ENCODE measurements at regions not wholly inside any gene's neighbourhood (a gene's known extent, or its start where the extent isn't known, plus 50 kb on each side); places are given as distances from the start of the nearest gene placed in this dataset.
"Not testable (repeated sequence)": the region's sequence is repeated elsewhere in the genome, so short reads cannot be mapped to it uniquely, and the experiment has no call there.

GRCh38 chr10:4262870-4263600, 478.0 kb upstream of the KLF6 start:
- no peak for DNase-seq (ENCODE audit: low spot score)

- DNase-seq (ENCODE audit: low spot score): no peak
These were observed 477.4 kb upstream of the KLF6 start for GRCh38 chr10:4262449-4262848.

DNA sequence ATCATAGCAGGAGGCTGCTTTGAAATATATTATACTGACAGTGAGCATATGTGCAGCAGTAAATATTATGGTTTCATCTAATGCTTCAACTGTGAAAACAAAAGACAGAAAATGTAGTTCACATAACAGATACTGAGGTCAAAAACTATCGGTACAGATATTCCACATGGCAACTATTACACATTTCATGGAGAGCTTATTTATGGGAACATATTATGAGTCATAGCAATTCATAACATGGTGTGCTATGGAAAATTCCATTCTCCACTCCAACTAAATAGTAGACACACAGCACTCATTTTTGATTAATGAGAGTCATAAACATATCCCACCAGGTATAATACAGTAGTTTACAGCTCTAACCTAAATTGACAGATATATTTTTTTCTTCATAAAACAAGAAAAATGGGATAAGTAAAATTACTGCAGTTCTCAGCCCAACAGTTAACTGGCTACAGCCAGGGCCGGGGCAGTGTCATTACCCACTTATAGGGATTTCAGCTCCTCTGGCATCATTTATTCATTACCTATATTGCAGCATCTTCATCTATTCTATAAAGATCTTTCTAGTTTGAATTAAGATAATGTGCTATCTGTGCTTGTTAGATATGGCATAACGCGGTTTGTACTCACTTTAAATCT, 475.6 kb upstream of the KLF6 start:
- DNase-seq (ENCODE audit: low spot score): no peak

GRCh38 chr10:4257939-4258465, 473.0 kb upstream of the KLF6 start:
- DNase-seq (ENCODE audit: low spot score): no peak

GRCh38 chr10:4256971-4257370, 472.0 kb upstream of the KLF6 start:
- no peak for DNase-seq (ENCODE audit: low spot score)

DNA sequence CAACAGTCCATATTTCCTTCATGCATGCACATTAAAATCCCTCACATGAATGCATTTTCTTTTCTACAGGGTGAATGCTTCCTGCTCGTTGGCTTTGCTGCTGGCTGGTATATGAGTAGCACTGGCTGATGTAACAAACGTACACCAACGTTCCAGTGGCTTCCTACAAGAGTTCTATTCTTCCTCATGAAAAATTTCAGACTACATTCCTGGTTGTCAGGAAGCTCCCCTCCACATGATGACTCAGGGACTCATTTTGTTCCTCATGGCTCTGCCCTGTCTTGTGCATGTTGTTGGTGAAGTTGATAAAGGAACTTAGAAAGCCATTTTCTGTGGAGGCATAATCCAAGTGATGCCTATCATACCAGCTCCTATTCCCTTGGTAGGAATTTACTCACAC, 470.7 kb upstream of the KLF6 start:
- DNase-seq (ENCODE audit: low spot score): no peak

DNA sequence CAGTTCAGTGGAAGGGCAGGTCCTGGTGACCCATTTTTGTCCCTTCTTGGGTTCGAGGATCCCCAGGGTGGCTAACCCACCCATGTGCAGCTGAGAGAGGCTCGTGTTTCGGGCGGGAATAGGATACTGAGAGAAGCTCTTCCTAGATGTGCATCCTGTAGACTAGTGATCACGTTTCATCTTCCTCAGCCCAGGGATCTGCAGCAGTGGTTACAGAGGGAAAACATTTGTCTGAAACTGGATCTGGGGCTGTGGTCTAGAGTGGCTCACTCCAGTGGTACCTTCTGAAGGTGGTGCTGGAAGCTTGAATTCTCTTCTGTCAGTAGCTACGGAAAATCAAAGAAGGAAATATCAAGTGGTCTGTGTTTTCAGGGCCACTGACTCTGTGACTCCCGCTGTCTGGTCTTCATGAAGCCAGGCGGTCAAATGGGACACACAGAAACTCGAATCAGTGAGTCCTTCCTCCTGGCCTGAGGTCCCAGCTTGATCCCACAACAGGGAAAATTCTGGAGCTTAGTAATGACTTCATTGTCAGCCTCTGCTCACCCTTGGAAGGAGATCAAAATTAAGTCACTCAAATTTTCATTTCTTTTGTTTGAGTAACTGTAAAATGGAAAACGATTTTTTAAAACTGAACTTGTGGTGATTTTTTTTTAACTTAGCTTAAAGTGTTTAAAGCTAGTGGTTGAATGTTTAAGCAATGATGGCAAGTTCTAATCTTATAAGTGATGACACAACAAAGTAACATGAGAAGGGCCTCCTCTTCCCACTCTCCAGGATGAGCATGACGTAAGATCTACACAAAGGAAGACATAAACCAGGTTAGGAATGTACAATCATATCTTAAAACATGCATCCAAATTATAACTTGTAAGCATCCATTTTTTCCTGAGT, 469.3 kb upstream of the KLF6 start:
- DNase-seq (ENCODE audit: low spot score): no peak

GRCh38 chr10:4252701-4253100, 467.7 kb upstream of the KLF6 start:
- DNase-seq (ENCODE audit: low spot score): no peak

- DNase-seq (ENCODE audit: low spot score): no peak
These were observed 465.5 kb upstream of the KLF6 start for GRCh38 chr10:4250587-4250887.

- DNase-seq (ENCODE audit: low spot score): no peak
These were observed 465.0 kb upstream of the KLF6 start for GRCh38 chr10:4249841-4250586.

DNA sequence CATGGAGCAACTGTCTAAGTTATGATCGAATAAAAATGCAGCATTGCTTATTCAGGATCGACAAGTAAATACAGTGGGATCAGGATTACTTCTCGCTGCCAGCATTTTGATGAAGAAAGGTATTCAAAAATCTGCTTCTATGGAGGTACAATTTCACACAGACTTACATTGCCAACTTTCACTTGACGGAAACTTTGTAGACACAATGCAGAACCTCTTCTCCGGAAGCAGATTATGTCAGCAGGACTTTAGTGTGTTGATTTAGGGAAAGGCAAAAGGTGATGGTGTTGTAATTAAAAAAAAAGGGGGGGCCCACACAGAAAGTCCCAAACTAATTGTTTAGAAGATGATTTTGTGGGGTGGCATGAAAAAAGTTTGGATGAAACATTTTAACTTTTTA, 462.4 kb upstream of the KLF6 start:
- no peak for DNase-seq (ENCODE audit: low spot score)

DNA sequence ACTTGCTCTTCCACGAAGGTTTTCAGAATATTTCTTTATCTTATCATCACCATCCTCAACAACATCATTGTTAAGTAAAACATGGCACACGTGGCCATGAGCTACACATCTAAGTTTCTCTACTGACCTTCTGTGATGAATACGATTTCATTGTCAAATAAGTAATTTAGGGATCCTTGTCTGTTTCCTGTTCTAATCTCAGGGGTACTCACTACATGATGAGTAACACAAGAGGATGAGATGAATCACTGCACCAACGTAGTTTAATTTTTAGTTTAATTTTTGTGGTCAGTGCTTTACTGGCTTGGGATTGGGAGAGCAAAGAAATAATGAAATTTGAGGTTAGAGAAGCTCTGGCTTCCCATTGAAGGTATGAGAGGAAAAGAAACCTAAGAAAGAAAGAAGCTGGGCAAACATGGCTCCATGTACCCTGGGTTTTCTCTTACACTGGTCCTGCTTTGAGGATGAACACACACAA, 461.9 kb upstream of the KLF6 start:
- no peak for DNase-seq (ENCODE audit: low spot score)

DNA sequence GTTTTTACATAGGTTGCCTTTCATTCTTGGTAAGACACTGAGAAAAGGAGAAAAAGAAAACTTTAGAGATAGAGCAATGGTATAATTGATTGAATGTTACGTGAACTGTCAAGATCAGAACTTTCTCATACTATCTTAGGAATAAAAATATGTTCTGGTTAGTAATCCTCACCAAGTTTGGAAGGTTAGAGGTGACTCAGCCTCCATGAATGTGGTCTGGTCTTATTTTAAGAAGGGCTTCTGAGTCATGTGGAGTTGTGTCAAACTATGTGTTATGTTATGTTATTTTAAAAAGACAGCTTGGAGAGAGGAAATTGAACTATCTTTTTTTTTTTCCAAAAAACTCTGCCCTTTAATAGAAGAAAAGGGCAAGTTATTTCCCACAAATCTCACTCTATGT, 458.6 kb upstream of the KLF6 start:
- no peak for DNase-seq (ENCODE audit: low spot score)

DNA sequence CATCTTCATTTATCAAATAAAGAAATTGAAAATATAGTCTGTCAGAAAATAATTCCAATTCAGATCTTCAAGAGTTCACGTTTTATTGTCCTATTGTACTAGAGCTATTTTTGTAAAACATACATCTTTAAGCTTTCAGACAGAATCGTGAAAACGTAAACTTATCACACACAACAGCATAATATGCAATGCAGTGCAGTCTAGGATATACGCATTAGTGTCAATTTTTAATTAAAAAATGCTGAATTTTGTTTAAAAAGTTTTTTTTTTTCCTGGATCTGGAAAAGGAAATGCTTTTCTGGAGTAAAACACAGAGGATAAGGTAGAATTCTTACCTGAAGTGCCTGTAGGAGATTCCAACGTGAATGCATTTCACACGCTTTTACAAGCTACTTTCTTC, 458.2 kb upstream of the KLF6 start:
- no peak for DNase-seq (ENCODE audit: low spot score)

- DNase-seq (ENCODE audit: low spot score): no peak
These were observed 457.6 kb upstream of the KLF6 start for GRCh38 chr10:4242561-4243035.

DNA sequence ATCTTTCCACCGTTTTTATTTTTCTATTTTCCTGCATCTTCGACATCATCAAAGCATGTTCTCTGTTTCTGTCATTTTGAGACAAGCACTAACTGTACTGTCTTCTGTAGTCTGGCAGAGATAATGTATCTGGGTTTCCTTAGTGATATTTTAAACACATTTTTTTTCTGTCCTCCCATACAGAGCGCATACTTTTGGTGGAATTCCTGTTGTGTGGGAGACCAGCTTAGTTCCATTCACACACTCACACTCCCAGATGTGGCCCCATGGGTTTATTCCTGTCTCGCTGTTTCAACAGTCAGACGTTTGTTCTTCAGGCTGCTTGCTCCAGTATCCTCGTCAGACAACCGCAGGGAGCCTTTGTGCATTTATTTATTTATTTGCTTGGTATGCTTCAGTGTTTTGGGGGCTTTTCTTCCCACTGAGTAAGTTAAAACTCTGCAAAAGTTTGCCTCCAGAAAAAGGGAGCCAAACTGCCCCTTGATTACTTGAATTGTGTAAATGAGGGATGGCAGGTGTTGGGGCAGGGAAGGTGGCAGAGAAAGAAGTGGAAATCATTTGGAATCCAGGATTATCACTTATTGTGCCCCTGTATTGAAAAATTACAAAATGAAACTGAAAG, 456.8 kb upstream of the KLF6 start:
- DNase-seq (ENCODE audit: low spot score): peak; percentile 57

- no peak for DNase-seq (ENCODE audit: low spot score)
These were observed 455.7 kb upstream of the KLF6 start for GRCh38 chr10:4240608-4241197.

DNA sequence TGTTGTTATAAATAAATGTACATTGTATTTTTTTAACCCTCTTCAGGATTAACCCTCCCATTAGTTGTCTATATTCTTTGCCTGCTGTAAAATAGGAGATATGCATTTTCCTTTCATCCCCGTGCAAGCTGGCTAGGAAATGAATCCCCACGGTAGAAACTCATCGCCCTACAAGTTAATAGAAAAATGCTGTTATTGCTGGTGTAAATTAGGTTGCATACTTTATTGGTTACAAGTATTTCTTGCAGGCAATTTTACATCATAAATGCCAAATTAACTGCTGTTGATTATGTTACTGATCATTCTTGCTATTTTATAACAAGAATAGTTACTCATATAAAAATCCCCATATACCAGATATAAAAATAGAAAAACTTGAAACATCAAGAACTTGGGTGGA, 454.2 kb upstream of the KLF6 start:
- DNase-seq (ENCODE audit: low spot score): no peak

DNA sequence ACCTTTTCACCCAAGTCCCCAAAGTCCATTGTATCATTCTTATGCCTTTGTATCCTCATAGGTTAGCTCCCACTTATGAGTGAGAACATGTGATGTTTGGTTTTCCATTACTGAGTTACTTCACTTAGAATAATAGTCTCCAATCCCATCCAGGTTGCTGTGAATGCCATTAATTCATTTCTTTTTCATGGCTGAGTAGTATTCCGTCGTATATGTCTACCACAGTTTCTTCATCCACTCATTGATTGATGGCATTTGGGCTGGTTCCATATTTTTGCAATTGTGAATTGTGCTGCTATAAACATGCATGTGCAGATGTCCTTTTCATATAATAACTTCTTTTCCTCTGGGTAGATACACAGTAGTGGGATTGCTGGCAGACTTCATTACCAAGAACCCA, 451.9 kb upstream of the KLF6 start:
- DNase-seq (ENCODE audit: low spot score): not testable (repeated sequence)

- DNase-seq (ENCODE audit: low spot score): no peak
These were observed 449.7 kb upstream of the KLF6 start for GRCh38 chr10:4234661-4235060.

DNA sequence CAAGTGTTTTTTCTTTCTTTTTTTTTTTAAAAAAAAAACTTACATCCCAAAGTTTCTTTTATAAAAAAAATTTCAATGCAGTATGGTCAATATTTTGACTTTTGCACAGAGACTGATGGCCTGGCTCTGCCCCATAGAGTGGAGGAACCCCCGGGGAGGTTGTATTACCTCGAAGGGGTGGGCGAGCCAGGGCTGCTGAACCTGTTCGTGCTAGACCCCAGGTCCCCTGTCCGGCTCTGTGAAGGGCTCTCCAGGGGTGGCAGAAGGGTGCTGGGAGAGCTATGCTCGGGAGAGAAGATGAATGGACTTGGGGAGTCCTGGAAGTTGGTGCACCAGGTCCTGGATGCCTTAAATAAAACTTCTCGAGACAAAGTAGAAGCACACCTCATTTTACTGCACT, 446.4 kb upstream of the KLF6 start:
- no peak for DNase-seq (ENCODE audit: low spot score)

Measured in ecto neural progenitor cell (in vitro differentiated cells).